NCI-H526 treated with DMSO at 0.1 percent for 48 hours (cell line): ENCODE measurements at regions not wholly inside any gene's neighbourhood (a gene's known extent, or its start where the extent isn't known, plus 50 kb on each side); places are given as distances from the start of the nearest gene placed in this dataset.

ENCODE experiments used
- DNase-seq: peaks from one replicate; lab custom pipeline; 2025; lab: John Stamatoyannopoulos, UW

DNA sequence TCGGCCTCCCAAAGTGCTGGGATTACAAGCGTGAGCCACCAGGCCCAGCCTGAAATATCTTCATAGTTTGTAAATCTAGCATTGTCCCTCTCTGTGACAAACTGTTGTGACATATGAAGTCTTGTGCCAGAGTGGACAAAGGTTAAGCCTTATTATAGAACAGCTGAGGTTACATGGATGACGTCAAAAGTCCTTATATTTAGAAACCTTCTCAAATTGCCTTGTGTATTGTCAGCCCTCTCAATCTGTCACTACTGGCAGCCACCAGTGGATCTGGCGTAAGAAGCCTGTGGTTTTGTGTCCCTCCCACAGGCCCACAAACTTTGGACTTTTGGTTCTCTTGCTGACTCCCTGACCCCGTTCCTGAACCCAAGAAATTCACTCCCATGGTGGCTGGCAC lies 79.4 kb upstream of the CCDC112 start:
- no peak for DNase-seq

DNA sequence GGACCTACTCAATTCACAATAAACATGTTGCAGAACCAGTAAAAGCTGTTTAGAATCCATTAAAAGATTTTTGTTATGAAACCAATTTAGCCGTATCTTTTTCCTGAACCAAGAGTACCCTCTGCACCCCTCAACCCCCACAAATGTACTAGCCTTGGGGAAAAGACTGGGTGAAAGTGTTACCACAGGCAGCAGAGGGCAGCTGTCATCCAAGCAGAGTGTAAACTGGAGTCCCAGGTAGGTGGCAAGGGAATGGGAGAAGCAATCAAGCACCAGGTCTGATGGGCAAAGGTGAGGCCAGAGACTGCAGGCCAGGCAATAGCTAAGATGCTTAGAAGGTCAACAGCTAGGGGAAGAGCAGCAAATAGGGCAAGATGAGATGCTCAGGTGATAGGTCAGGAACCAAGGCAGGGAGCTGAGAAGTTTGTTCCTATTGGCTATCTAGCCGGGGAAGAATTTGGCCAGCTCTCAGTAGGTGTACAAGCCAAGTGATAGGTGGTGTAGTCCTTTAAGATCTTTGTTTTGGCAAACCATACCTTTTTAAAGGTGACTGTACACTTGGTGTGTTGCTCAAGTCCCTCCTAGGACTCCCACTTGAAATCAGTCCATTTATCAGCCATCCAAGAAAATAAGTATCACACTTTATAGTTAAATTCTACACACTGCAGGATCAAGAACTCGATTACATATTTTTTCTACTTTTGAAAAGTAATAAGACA lies 77.8 kb upstream of the CCDC112 start:
- no peak for DNase-seq

GRCh38 chr5:115372146-115372545 lies 75.7 kb upstream of the CCDC112 start:
- no peak for DNase-seq

GRCh38 chr5:115369430-115370144 lies 73.1 kb upstream of the CCDC112 start:
- DNase-seq = no peak

DNA sequence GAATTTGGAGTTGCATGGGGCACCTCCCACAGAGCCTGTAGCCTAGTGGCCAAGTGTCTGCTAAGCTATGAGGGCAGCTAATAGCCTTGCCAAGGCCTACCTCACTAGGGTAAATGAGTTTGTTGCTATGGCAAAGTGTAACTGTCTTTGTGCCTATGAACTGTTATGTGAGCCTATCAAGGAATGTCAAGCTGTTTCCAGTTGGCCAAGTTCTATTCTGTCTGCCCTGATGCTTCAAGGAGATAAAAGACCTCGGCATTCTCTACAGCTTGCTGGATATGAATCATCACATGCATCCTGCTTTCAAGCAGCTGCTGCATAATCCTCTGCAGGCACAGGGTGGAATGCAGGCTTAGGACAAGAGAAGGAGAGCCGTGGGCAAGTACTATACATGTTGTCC lies 69.8 kb upstream of the CCDC112 start:
- no peak for DNase-seq

- no peak for DNase-seq
These were observed 67.4 kb upstream of the CCDC112 start for GRCh38 chr5:115363879-115364278.

DNA sequence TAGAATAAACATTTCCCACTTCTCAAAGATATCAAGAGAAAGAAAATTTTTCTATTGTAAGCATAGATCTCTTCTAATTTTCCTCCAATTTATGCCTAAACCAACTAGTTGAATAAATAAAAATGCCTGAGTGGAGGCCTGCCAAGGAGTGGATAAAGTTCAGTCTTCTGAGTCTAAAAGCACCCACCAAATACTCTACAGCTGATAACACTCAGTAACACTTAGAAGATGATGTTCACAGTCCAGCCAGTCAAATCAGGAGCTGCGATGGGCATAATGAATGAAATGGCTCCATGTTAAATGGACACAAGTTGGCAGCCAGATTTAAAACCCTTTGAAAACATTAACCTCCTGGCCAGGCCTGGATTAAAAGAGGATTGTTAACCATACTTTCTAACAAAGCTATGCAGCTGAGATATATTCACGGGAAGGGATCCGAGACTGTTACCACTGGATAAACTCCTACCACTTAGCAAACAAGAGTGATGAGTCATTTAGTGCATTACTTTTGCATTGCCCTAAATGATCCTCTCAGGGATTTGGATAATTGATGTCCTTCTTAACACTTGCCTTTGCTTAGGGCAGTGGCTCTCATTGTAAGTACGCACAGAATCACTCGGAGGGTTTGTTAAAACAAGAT lies 63.7 kb upstream of the CCDC112 start:
- DNase-seq = no peak

DNA sequence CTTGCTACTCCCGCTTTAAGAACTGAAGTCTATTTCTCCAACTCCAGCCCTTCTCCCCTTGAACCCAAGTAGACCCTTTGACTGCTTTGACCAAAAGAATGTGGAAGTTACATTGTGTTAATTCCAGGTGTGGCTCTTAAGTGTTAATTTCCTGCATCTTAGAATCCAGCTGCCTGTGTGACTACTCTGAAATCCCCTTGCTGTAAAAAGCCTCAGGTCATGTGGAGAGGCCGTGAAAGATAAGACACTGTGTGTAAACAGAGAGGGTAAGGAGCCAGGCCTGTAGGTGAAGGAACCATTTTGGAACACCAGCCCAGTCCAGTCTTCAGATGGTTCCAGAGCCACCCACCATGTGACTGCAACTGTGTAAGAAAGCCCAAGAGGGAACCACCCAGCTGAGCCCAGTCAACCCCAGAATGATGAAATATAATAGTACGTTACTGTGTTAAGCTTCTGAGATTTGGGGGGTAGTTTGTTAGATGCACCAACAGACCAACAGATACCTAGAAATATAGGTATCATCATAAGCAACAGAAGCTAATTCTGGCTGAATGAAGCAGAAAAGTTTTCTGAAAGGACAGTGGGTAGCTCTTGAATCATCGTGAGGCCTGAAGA lies 59.4 kb upstream of the CCDC112 start:
- DNase-seq = no peak

DNA sequence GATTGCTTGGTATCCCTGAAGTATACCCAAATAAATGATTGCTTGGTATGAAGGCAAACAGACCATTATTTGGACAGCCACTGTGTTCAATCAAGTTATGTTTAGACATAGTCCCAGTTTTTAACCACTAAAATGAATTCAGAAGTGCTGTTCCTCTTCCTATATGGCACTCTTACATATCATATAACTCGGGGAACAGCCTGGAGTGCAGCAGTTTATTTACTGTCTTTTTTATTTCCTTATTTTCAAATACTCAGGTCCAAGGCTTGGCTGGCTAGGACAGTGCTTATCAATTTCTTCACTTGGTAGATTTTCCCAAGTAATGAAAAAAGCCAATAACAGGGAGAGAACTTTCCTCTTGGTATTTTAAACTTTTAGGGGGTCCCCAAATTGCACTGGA lies 58.6 kb upstream of the CCDC112 start:
- DNase-seq = no peak

DNA sequence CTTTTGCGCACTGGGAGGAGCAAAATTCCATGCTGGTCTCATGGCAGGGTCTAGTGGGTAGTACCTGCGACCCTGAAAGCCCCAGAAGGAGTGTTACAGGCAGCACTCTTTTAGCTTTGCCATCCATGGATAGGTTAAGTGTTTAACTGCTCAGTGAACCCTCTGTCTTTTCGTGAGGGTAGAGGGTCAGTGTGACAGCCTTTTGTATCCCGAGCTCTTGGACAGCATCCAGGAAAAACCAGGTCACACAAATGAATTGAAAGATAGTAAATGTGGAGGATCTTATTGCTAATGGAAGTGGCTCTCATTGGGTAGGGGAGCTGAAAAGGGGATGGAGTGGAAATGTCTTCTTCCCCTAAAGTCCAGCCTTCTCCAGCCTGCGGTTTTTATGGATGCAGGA lies 57.8 kb upstream of the CCDC112 start:
- no peak for DNase-seq

GRCh38 chr5:115352571-115352970 lies 56.1 kb upstream of the CCDC112 start:
- no peak for DNase-seq

DNA sequence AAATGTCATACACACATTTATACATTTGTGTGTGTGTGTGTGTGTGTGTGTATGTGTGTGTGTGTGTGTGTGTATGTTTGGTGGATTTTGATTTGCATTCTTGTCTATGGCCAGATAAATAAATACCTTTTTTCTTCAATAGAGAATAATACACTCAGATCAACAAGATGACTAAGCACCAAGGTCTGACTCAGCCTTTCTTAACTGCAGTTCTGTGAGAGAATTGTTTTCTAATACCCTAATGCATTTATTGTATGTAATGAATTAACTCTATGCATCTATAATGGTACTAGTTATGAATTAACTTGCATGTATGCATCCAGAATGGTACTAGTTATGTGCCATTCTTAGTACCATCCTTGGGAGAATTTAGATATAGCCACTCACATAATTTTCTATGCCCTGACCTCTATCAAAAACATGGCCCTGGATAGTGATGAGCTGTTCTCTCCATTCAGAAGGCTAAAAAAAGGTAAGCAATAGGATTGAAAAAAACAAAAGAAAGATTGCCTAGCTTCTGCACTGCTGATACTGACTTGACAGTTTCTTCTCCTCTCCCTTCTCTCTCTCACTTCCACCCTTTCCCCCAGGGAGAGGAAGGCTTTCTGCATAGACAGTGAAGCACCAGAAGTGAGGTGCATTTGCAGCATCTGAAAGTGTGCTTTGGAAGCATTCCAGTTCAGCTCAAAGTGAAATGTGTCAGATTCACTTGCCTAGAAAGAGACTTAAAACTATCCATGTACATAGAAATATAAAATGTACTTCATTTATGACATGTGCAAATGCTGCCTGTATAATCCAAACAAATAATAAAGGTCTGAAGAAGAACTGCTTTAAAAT lies 55.1 kb upstream of the CCDC112 start:
- no peak for DNase-seq

GRCh38 chr5:115350894-115351293 lies 54.4 kb upstream of the CCDC112 start:
- no peak for DNase-seq

- DNase-seq = no peak
These were observed 52.8 kb upstream of the CCDC112 start for GRCh38 chr5:115349001-115349817.

- no peak for DNase-seq
These were observed 51.7 kb upstream of the CCDC112 start for GRCh38 chr5:115348175-115348574.
